Omental fat pad (tissue), 3 donors: ENCODE measurements at regions not wholly inside any gene's neighbourhood (a gene's known extent, or its start where the extent isn't known, plus 50 kb on each side); places are given as distances from the start of the nearest gene placed in this dataset.

Source experiments
- ATAC-seq: fragments of 150-250 bp; one replicate; pipeline ENCODE4 v1.9.1; 2016; ENCODE audit warnings: mild to moderate bottlenecking, moderate library complexity; ENCODE audit not compliant: low FRiP score
- DNase-seq: peaks from one replicate; pipeline ENCODE4 v3.0.0-alpha.2; 2019; ENCODE audit warnings: low spot score
- TF ChIP-seq, protein P1 (sequence below), 3 donors: fragments of 450-650 bp; IDR thresholded peaks; one replicate each; pipeline ENCODE4 v1.5.1; 2016 to 2017; ENCODE audit warnings: antibody characterized with exemption in 3 of 3, mild to moderate bottlenecking in 3 of 3, moderate library complexity in 2 of 3

DNA sequence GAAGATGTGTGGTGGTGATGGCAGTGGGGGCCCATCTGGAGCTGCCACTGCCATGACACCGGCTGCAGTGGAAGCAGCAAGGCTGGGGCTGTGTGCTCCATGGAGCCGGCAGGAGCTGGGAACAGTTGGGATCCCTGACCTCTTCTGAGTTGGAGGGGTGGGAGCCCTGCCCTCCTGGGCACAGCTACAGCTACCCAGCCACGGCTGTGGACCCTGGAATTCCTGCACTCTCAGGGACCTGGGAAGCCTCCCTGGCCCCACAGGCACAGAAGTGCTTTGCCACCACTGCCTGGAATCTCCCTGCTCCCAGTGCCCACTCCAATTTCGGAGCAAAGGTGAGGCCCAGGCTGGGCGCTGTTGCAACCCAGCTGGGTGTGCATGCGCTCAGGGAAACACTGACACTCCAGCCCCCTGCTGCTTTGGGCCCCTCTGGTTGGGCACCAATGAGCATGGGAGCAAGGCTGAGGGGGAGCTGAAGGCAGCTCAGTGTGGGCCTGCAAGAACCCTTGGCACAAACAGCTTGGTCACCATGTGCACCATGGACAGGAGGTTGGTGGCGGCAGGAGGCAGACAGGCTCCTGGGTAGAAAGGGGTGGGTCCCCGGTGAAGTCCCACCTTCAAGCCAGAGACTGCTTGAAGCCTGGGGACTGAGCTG is 817.6 kb downstream of the KCNT2 start:
- TF ChIP-seq, protein P1, sequence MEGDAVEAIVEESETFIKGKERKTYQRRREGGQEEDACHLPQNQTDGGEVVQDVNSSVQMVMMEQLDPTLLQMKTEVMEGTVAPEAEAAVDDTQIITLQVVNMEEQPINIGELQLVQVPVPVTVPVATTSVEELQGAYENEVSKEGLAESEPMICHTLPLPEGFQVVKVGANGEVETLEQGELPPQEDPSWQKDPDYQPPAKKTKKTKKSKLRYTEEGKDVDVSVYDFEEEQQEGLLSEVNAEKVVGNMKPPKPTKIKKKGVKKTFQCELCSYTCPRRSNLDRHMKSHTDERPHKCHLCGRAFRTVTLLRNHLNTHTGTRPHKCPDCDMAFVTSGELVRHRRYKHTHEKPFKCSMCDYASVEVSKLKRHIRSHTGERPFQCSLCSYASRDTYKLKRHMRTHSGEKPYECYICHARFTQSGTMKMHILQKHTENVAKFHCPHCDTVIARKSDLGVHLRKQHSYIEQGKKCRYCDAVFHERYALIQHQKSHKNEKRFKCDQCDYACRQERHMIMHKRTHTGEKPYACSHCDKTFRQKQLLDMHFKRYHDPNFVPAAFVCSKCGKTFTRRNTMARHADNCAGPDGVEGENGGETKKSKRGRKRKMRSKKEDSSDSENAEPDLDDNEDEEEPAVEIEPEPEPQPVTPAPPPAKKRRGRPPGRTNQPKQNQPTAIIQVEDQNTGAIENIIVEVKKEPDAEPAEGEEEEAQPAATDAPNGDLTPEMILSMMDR (IDR thresholded peaks at IDR 0.05) = no peak
- ATAC-seq = no peak
- no peak for DNase-seq

- no peak for DNase-seq
- ATAC-seq = no peak
- TF ChIP-seq, protein P1 (IDR thresholded peaks at IDR 0.05) = no peak
Measured at GRCh38 chr1:195789321-195789720, 818.9 kb downstream of the KCNT2 start.

DNA sequence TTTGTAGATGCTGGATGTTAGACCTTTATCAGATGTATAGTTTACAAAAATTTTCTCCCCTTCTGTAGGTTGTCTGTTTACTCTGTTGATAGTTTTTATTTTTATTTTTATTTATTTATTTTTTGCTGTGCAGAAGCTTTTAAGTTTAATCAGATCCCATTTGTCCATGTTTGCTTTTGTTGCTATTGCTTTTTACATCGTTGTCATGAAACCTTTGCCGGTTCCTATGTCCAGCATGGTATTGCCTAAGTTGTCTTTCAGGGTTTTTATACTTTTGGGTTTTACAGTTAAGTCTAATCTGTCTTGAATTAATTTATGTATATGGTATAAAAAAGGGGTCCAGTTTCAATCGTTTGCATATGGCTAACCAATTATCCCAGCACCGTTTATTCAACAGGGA is 819.5 kb downstream of the KCNT2 start:
- DNase-seq (no peak), ATAC-seq (no peak)
- TF ChIP-seq, protein P1 (IDR thresholded peaks at IDR 0.05) = no peak

- TF ChIP-seq, protein P1 (IDR thresholded peaks at IDR 0.05) = no peak
- ATAC-seq = no peak
- no peak for DNase-seq
Measured at GRCh38 chr1:195785830-195786229, 822.4 kb downstream of the KCNT2 start.

DNA sequence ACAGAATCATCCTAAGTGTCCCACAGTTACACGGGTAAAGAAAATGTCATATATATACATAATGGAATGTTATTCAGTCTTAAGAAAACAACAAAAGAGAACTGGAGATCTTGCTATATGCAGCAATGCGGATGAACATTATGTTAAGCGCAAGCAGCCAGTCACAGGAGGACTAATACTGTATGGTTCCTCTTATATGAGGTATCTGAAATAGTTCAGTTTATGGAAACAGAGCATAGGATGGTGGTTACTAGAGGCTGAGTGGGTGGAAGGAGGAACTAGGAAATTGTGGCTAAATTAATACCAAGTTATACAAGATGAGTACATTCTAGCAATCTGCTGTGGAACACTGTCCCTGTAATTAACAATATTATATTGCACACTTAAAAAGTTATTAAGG is 834.3 kb downstream of the KCNT2 start:
- no peak for ATAC-seq
- TF ChIP-seq, protein P1 (IDR thresholded peaks at IDR 0.05) = no peak

GRCh38 chr1:195769461-195769860 is 838.8 kb downstream of the KCNT2 start:
- ATAC-seq (no peak), DNase-seq (no peak)
- TF ChIP-seq, protein P1 (IDR thresholded peaks at IDR 0.05) = no peak

More for the DNA sequence above, 834.3 kb downstream of the KCNT2 start:
- DNase-seq = no peak

DNA sequence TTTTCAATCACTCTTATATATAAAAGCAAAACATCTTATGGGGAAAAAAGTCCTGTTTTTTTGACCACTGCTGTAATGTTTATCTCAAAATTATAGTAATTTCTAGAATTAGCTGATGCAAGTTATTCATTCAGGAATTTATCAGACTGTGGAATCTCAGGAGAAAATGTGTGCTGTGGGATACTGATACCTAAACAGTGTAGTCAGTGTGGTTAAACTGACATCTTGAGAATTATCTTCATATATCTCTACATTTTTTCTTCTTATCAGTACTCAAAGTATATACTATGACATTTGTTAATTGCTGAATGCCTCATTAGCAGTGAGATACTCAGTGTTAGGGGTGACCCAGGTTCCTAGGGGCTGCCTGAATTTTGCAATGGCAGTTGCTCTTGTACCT is 839.3 kb downstream of the KCNT2 start:
- TF ChIP-seq, protein P1 (IDR thresholded peaks at IDR 0.05) = no peak
- DNase-seq (no peak), ATAC-seq (no peak)
